Transverse colon (tissue), 4 donors: ENCODE measurements at regions not wholly inside any gene's neighbourhood (a gene's known extent, or its start where the extent isn't known, plus 50 kb on each side); places are given as distances from the start of the nearest gene placed in this dataset.
"Not testable (repeated sequence)": the region's sequence is repeated elsewhere in the genome, so short reads cannot be mapped to it uniquely, and the experiment has no call there.

ENCODE experiments used
- DNase-seq: peaks from one replicate; pipeline ENCODE4 v3.0.0-alpha.2; 2019
- H3K27ac ChIP-seq, 4 donors: fragments of 200-600 bp; sonication (generic); 2 replicates each; pipeline ENCODE4 v1.5.1; 2016 to 2018; ENCODE audit warnings: inconsistent platforms in 4 of 4
- H3K27me3 ChIP-seq: fragments of 200-600 bp; sonication (generic); 2 replicates; pipeline ENCODE4 v1.5.1; 2017; ENCODE audit warnings: inconsistent platforms
- H3K36me3 ChIP-seq, 4 donors: fragments of 200-600 bp; sonication (generic); 2 replicates each; pipeline ENCODE4 v1.5.1; 2017 to 2019; ENCODE audit warnings: inconsistent platforms in 4 of 4
- H3K4me1 ChIP-seq, 4 donors: fragments of 200-600 bp; sonication (generic); 2 replicates each; pipeline ENCODE4 v1.5.1; 2017 to 2020; ENCODE audit warnings: inconsistent platforms in 4 of 4
- H3K4me3 ChIP-seq, 4 donors: fragments of 200-600 bp; sonication (generic); 1 replicate in 1 of 4; 2 replicates in 3 of 4; pipeline versions ENCODE4 v1.5.1 to v1.6.1; 2017 to 2019; ENCODE audit warnings: inconsistent platforms in 4 of 4
- H3K9me3 ChIP-seq, 2 donors: fragments of 200-600 bp; sonication (generic); 2 replicates each; pipeline ENCODE4 v1.5.1; 2017 to 2019; ENCODE audit warnings: inconsistent platforms in 2 of 2
- EP300 ChIP-seq: sonication (generic); formaldehyde crosslinking; IDR thresholded peaks from one replicate; pipeline ENCODE4 v1.6.1; 2017; ENCODE audit warnings: antibody characterized with exemption, low read depth
- POLR2A ChIP-seq: fragments of 450-650 bp; IDR thresholded peaks from one replicate; pipeline ENCODE4 v1.6.1; 2016; ENCODE audit warnings: antibody characterized with exemption, mild to moderate bottlenecking, moderate library complexity
- POLR2AphosphoS5 ChIP-seq, 3 donors: sonication (generic); formaldehyde crosslinking; IDR thresholded peaks; one replicate each; pipeline ENCODE4 v1.6.1; 2016; ENCODE audit warnings: antibody characterized with exemption in 3 of 3
- WGBS, 2 donors: methylation state at CpG; one replicate each; pipeline ENCODE4 v1.1.5; 2018; ENCODE audit warnings: low coverage in 1 of 2; 5-methylcytosine and 5-hydroxymethylcytosine counted together
- in situ Hi-C, 4 donors: fragments of 200-750 bp; cut with MboI; loops; one replicate each; pipeline versions ENCODE4 v1.15.0 to v1.15.1; 2017; ENCODE audit warnings: low sequenced_read_pairs in 3 of 4, low pct_ligation_motif_present in 1 of 4, low pct_unique_long_range_greater_than_20kb in 1 of 4
- intact Hi-C: fragments of 100-400 bp; cut with DNase I; formaldehyde crosslinking; loops from one replicate; pipeline ENCODE4 v1.15.1; 2023; ENCODE audit warnings: low total_unique reads
- TF ChIP-seq, protein P1 (sequence below), 5 experiments: fragments of 200-600 bp in 3 of 5; fragments of 450-650 bp in 2 of 5; sonication (generic) in 3 of 5; IDR thresholded peaks; 1 replicate in 2 of 5; 2 replicates in 3 of 5; pipeline ENCODE4 v1.5.1; 2016 to 2017; ENCODE audit warnings: antibody characterized with exemption in 5 of 5, inconsistent platforms in 3 of 5, mild to moderate bottlenecking in 2 of 5, moderate library complexity in 1 of 5

DNA sequence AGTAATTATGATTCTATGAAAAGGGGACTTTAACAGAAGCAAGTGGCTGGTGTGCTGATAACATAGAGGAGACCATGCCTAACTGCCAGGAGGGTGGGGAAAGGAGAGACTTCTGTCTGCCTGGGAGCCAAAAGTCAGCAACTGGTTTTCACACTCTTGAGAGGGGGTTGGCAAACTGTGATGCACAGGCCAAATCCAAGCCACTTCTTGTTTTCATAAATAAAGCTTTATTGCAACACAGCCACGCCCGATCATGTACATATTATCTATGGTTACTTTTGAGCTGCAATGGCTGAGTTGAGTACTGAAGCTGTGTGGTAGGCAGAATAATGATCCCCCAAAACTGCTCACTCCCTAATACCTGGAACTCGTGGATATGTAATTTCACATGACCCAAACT is 208.4 kb downstream of the LNPK start:
- DNase-seq: no peak
- H3K4me1 ChIP-seq: no peaks in the 10 kb centered on the region
- TF ChIP-seq, protein P1, sequence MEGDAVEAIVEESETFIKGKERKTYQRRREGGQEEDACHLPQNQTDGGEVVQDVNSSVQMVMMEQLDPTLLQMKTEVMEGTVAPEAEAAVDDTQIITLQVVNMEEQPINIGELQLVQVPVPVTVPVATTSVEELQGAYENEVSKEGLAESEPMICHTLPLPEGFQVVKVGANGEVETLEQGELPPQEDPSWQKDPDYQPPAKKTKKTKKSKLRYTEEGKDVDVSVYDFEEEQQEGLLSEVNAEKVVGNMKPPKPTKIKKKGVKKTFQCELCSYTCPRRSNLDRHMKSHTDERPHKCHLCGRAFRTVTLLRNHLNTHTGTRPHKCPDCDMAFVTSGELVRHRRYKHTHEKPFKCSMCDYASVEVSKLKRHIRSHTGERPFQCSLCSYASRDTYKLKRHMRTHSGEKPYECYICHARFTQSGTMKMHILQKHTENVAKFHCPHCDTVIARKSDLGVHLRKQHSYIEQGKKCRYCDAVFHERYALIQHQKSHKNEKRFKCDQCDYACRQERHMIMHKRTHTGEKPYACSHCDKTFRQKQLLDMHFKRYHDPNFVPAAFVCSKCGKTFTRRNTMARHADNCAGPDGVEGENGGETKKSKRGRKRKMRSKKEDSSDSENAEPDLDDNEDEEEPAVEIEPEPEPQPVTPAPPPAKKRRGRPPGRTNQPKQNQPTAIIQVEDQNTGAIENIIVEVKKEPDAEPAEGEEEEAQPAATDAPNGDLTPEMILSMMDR (IDR thresholded peaks at IDR 0.05): no peak
- TF ChIP-seq EP300 (no peak), POLR2A (no peak)
- 82% methylated on average over 3 of the region's 3 CpGs; no CpG with 5 or more reads in 1 of the 2 donors for WGBS, 2 donors
- H3K27me3 ChIP-seq: no peaks in the 10 kb centered on the region
- in situ Hi-C loops (no loop called here), intact Hi-C loops (no loop called here)
- H3K27ac ChIP-seq: no peak overlapping the region
- no peak overlapping the region for H3K4me3 ChIP-seq
- H3K36me3 ChIP-seq: no peaks in the 10 kb centered on the region
- peaks cover 9 to 17% of the 10 kb centered on the region in 2 donors for H3K9me3 ChIP-seq

DNA sequence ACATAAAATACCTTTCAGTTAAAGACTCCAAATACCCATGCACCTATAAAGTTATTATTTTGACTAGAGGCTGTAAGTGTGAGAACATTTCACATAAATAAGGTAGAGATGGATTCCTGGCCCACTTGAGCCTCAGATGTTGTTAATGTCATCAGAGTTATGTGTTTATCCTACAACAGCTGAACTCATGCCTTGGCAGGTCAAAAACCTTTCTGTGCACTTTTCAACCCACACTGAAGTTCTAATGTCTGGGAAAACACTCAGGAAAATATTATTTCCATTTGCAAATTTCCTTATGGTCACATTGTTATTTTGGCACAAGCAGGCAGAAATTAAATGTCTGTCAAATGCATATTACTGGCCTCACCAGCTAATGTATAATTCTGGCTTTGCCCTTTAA is 209.2 kb downstream of the LNPK start:
- H3K4me1 ChIP-seq: no peaks in the 10 kb centered on the region
- peaks cover 9 to 17% of the 10 kb centered on the region in 2 donors for H3K9me3 ChIP-seq
- H3K27me3 ChIP-seq: no peaks in the 10 kb centered on the region
- H3K36me3 ChIP-seq: no peaks in the 10 kb centered on the region
- H3K4me3 ChIP-seq: no peak overlapping the region
- intact Hi-C loops (no loop called here), in situ Hi-C loops (no loop called here)
- TF ChIP-seq POLR2AphosphoS5 (IDR thresholded peaks at IDR 0.05): no peak
- TF ChIP-seq, protein P1 (IDR thresholded peaks at IDR 0.05): no peak
- no peak for TF ChIP-seq POLR2A
- TF ChIP-seq EP300: no peak
- no peak for DNase-seq
- H3K27ac ChIP-seq: no peak overlapping the region

DNA sequence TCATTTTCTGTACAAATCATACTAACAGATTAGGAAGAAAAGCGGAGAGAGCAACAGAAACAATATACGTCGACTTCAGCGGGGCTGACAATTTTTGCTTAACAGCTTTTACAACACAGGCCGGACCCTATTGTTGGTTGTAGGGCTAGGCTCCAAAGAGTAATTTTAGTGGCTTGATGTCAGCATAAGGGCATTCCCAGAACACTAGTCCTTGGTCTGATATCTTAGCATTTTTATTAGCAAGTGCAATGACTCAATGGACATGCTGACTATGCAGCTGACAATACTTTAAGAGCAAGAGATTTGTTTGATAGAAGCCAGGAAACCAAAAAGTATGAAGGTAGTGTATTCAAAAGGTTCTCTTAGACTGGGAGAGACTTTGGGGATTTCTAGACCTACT is 209.9 kb downstream of the LNPK start:
- in situ Hi-C loops: no loop called here
- Histone ChIP-seq H3K9me3 (peaks cover 9 to 15% of the 10 kb centered on the region in 2 donors), H3K27ac (no peak overlapping the region), H3K4me1 (no peaks in the 10 kb centered on the region), H3K36me3 (no peaks in the 10 kb centered on the region), H3K27me3 (no peaks in the 10 kb centered on the region), H3K4me3 (no peak overlapping the region)
- no peak for DNase-seq
- intact Hi-C loops: no loop called here
- TF ChIP-seq, protein P1 (IDR thresholded peaks at IDR 0.05): no peak
- TF ChIP-seq POLR2A: no peak
- no peak for TF ChIP-seq POLR2AphosphoS5 (IDR thresholded peaks at IDR 0.05)
- TF ChIP-seq EP300: no peak
- 75% methylated on average over 5 of the region's 5 CpGs; no CpG with 5 or more reads in 1 of the 2 donors for WGBS, 2 donors

DNA sequence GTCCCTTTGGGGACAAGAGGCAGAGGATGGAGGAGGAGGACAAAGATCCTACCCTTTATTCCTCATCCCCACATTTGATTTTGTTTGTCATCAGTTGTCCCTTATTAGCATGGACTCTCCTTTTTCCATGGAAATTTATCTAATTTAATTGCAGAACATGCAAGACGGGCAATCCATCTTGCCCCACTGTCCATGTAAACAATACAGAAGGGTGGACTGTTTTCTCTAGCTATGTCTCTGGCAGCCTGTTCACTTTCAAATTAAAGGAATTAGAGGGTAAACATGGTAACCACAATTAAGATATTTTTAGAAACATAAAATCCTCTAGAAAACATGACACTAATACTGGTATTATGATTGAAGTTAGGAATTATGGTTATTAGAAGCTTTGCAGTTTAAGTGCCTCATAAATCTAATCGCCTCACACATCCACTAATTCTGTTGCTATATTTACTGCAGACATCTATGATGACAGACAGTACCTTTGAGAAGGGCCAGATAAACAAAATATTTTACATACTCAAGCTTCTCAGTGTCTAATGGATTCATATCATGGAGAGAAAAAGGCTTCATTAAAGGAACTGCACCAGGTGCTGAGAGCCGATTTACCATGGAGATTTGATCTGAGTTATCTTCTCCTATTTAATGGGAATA is 215.5 kb downstream of the LNPK start:
- TF ChIP-seq, protein P1 (IDR thresholded peaks at IDR 0.05): no peak
- no peak for TF ChIP-seq POLR2AphosphoS5 (IDR thresholded peaks at IDR 0.05)
- no peak for TF ChIP-seq POLR2A
- no peak for TF ChIP-seq EP300
- DNase-seq: no peak
- H3K4me3 ChIP-seq: no peak overlapping the region
- no peaks in the 10 kb centered on the region for H3K4me1 ChIP-seq
- H3K27me3 ChIP-seq: no peaks in the 10 kb centered on the region
- intact Hi-C loops: no loop called here
- in situ Hi-C loops: no loop called here
- 71 to 77% methylated on average over 2 to 3 of the region's 3 CpGs for WGBS, 2 donors
- H3K9me3 ChIP-seq: no peaks in the 10 kb centered on the region
- no peaks in the 10 kb centered on the region for H3K36me3 ChIP-seq
- H3K27ac ChIP-seq: no peak overlapping the region

DNA sequence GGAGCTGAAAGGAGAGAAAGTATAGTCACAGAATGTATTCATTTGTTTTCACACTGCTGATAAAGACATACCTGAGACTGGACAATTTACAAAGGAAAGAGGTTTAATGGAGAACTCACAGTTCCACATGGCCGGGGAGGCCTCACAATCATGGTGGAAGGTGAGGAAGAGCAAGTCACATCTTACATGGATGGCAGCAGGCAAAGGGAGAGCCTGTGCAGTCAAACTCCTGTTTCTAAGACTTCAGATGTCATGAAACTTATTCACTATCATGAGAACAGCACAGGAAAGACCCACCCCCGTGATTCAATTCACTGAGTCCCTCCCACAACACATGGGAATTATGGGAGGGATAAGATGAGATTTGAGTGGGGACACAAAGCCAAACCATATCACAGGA is 224.7 kb downstream of the LNPK start:
- H3K9me3 ChIP-seq, in situ Hi-C loops, H3K27me3 ChIP-seq, H3K36me3 ChIP-seq, intact Hi-C loops, H3K4me1 ChIP-seq, DNase-seq, H3K27ac ChIP-seq, H3K4me3 ChIP-seq: not testable (repeated sequence)
- WGBS, 2 donors: 63 to 74% methylated on average over 2 of the region's 2 CpGs
